Adrenal gland (tissue), 9 donors: ENCODE measurements at regions not wholly inside any gene's neighbourhood (a gene's known extent, or its start where the extent isn't known, plus 50 kb on each side); places are given as distances from the start of the nearest gene placed in this dataset.
"Not testable (repeated sequence)": the region's sequence is repeated elsewhere in the genome, so short reads cannot be mapped to it uniquely, and the experiment has no call there.

ENCODE experiments used
- DNase-seq, 7 donors: peaks; one replicate each; pipeline ENCODE4 v3.0.0-alpha.2; 2019 to 2020
- H3K27ac ChIP-seq, 5 donors: fragments of 200-600 bp; sonication (generic) in 4 of 5; 1 replicate in 3 of 5; 2 replicates in 2 of 5; pipeline versions ENCODE4 v1.5.1 to v1.8.0; 2016 to 2020; ENCODE audit warnings: mild to moderate bottlenecking in 1 of 5
- H3K27me3 ChIP-seq: fragments of 200-600 bp; 2 replicates; pipeline ENCODE4 v1.8.0; 2021
- H3K36me3 ChIP-seq, 2 donors: fragments of 200-600 bp; replicated peaks in 1 of 2; 1 replicate in 1 of 2; 2 replicates in 1 of 2; pipeline versions ENCODE4 v1.5.1 to v1.8.0; 2018 to 2022
- H3K4me1 ChIP-seq, 2 donors: fragments of 200-600 bp; replicated peaks in 1 of 2; 1 replicate in 1 of 2; 2 replicates in 1 of 2; pipeline versions ENCODE4 v1.5.1 to v1.8.0; 2018 to 2021
- H3K4me3 ChIP-seq, 4 donors: fragments of 200-600 bp; sonication (generic) in 3 of 4; one replicate each; pipeline ENCODE4 v1.5.1; 2016 to 2018
- H3K9me3 ChIP-seq, 3 donors: fragments of 200-600 bp; sonication (generic) in 1 of 3; replicated peaks in 1 of 3; 1 replicate in 2 of 3; 2 replicates in 1 of 3; pipeline versions ENCODE4 v1.5.1 to v1.8.0; 2016 to 2021
- POLR2A ChIP-seq, 2 donors: fragments of 450-650 bp; IDR thresholded peaks; one replicate each; pipeline ENCODE4 v1.6.1; 2017; ENCODE audit warnings: antibody characterized with exemption in 2 of 2, mild to moderate bottlenecking in 2 of 2, moderate library complexity in 1 of 2
- WGBS, 4 donors: extraction: QIAGEN DNeasy Blood & Tissue Kit in 2 of 4; methylation state at CpG; one replicate each; pipeline versions ENCODE4 v1.1.5 to v1.1.7; 2013 to 2017; 5-methylcytosine and 5-hydroxymethylcytosine counted together
- intact Hi-C, 2 donors: fragments of 100-400 bp; cut with DNase I; formaldehyde crosslinking; loops; one replicate each; pipeline versions ENCODE4 v1.14.1 to v1.15.0; 2022 to 2023
- TF ChIP-seq, protein P1 (sequence below), 6 experiments: fragments of 450-650 bp in 4 of 6; fragments of 200-600 bp in 2 of 6; sonication (generic) in 1 of 6; IDR thresholded peaks; 1 replicate in 5 of 6; 2 replicates in 1 of 6; pipeline versions ENCODE4 v1.5.1 to v1.8.0; 2016 to 2021; ENCODE audit warnings: antibody characterized with exemption in 6 of 6, mild to moderate bottlenecking in 2 of 6, moderate library complexity in 1 of 6
- donor health status: healthy with polysubstance abuse.
- donor health status: Bipolar disorder and iron deficiency.
- donor health status: DM: yes; HTN: yes; CAD: no.
- donor health status: DM: no; HTN: no; CAD: no.
- donor health status: DM: no; HTN: no; CAD: no.

GRCh38 chr11:127943152-127943551 is 644.2 kb downstream of the ETS1 start:
- 73 to 89% (median 82%) methylated on average over 5 of the region's 5 CpGs for WGBS, 4 donors
- H3K27ac ChIP-seq, result no peak overlapping the region
- no peaks in the 10 kb centered on the region for H3K9me3 ChIP-seq
- TF ChIP-seq, protein P1, sequence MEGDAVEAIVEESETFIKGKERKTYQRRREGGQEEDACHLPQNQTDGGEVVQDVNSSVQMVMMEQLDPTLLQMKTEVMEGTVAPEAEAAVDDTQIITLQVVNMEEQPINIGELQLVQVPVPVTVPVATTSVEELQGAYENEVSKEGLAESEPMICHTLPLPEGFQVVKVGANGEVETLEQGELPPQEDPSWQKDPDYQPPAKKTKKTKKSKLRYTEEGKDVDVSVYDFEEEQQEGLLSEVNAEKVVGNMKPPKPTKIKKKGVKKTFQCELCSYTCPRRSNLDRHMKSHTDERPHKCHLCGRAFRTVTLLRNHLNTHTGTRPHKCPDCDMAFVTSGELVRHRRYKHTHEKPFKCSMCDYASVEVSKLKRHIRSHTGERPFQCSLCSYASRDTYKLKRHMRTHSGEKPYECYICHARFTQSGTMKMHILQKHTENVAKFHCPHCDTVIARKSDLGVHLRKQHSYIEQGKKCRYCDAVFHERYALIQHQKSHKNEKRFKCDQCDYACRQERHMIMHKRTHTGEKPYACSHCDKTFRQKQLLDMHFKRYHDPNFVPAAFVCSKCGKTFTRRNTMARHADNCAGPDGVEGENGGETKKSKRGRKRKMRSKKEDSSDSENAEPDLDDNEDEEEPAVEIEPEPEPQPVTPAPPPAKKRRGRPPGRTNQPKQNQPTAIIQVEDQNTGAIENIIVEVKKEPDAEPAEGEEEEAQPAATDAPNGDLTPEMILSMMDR (IDR thresholded peaks at IDR 0.05), result no peak
- TF ChIP-seq POLR2A (IDR thresholded peaks at IDR 0.05), result no peak
- no peak for DNase-seq
- intact Hi-C loops, result no loop called here
- no peaks in the 10 kb centered on the region for H3K27me3 ChIP-seq
- H3K36me3 ChIP-seq, result no peaks in the 10 kb centered on the region
- H3K4me3 ChIP-seq, result no peak overlapping the region
- no peaks in the 10 kb centered on the region for H3K4me1 ChIP-seq

- WGBS, 4 donors, result 87 to 91% (median 89%) methylated on average over 17 of the region's 17 CpGs
- DNase-seq, intact Hi-C loops, H3K36me3 ChIP-seq, H3K9me3 ChIP-seq, H3K4me3 ChIP-seq, H3K27ac ChIP-seq, H3K27me3 ChIP-seq, H3K4me1 ChIP-seq: not testable (repeated sequence)
Observed at GRCh38 chr11:127941554-127941953, 645.8 kb downstream of the ETS1 start.

GRCh38 chr11:127939000-127939399 is 648.4 kb downstream of the ETS1 start:
- 80 to 87% (median 85%) methylated on average over 3 of the region's 3 CpGs for WGBS, 4 donors
- no peak overlapping the region for H3K27ac ChIP-seq
- H3K9me3 ChIP-seq, result no peaks in the 10 kb centered on the region
- H3K36me3 ChIP-seq, result no peaks in the 10 kb centered on the region
- no peaks in the 10 kb centered on the region for H3K4me1 ChIP-seq
- H3K27me3 ChIP-seq, result no peaks in the 10 kb centered on the region
- intact Hi-C loops, result no loop called here
- TF ChIP-seq, protein P1 (IDR thresholded peaks at IDR 0.05), result no peak
- TF ChIP-seq POLR2A (IDR thresholded peaks at IDR 0.05), result no peak
- no peak overlapping the region for H3K4me3 ChIP-seq
- DNase-seq, result no peak

DNA sequence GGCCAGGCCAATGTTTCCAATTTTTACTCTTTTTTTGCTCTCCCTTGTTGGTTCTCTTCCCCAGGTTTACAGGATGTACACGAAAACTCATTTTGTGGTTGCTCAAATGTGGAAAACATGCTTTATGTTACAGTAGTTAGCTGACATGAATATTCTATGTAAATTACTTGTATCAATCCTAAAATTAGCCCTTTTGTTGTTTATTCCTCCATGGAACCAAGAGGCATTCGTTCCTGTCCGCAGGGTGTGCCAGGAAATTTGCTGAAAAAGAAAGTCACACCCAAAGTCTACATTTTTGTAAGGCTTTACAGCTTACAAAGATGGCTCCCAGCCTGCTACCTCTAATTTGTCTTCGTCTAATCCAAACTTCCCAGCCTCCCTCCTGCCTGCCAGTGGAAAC is 652.3 kb downstream of the ETS1 start:
- H3K9me3 ChIP-seq, result no peaks in the 10 kb centered on the region
- WGBS, 4 donors, result 64 to 78% (median 76%) methylated on average over 4 of the region's 4 CpGs
- no peak overlapping the region for H3K27ac ChIP-seq
- H3K36me3 ChIP-seq, result no peaks in the 10 kb centered on the region
- no peak for DNase-seq
- no peak for TF ChIP-seq POLR2A (IDR thresholded peaks at IDR 0.05)
- TF ChIP-seq, protein P1 (IDR thresholded peaks at IDR 0.05), result no peak
- intact Hi-C loops, result no loop called here
- H3K4me1 ChIP-seq, result no peaks in the 10 kb centered on the region
- H3K4me3 ChIP-seq, result no peak overlapping the region
- H3K27me3 ChIP-seq, result no peaks in the 10 kb centered on the region

DNA sequence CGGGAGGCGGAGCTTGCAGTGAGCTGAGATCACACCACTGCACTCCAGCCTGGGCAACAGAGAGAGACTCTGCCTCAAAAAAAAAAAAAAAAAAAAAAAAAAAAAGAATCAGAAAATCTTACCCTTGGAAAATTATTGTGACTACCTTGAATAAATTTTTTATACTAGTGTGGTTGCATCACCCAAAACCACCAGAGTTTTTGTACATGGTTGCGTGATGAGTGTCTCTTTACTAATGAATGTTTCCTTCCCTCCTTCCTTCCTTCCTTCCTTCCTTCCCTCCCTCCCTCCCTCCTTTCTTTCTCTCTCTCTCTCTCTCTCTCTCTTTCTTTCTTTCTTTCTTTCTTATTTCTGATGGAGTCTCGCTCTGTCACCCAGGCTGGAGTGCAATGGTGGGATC is 653.4 kb downstream of the ETS1 start:
- H3K9me3 ChIP-seq, DNase-seq, H3K27ac ChIP-seq, H3K27me3 ChIP-seq, H3K4me3 ChIP-seq, H3K36me3 ChIP-seq, intact Hi-C loops, H3K4me1 ChIP-seq: not testable (repeated sequence)
- WGBS, 4 donors, result 87 to 90% (median 88%) methylated on average over 4 of the region's 4 CpGs
